GM23338 (cell line): ENCODE measurements at regions not wholly inside any gene's neighbourhood (a gene's known extent, or its start where the extent isn't known, plus 50 kb on each side); places are given as distances from the start of the nearest gene placed in this dataset.

Source experiments
- CTCF ChIP-seq, 2 experiments: fragments of 200-600 bp in 1 of 2; sonication (generic) in 1 of 2; conservative IDR thresholded peaks; 2 replicates each; pipeline versions ENCODE4 v1.5.1 to v1.6.1; 2016 to 2017; ENCODE audit warnings: antibody characterized with exemption in 2 of 2, low read depth in 2 of 2, mild to moderate bottlenecking in 2 of 2, moderate library complexity in 1 of 2
- EZH2 ChIP-seq: fragments of 200-600 bp; sonication (generic); IDR thresholded peaks from one replicate; pipeline ENCODE4 v1.8.0; 2017; ENCODE audit warnings: antibody characterized with exemption, mild to moderate bottlenecking, low read depth; ENCODE audit not compliant: unreplicated experiment
- JUNB ChIP-seq: IDR thresholded peaks from one replicate; pipeline ENCODE4 v1.6.1; 2016; ENCODE audit warnings: antibody characterized with exemption; ENCODE audit not compliant: unreplicated experiment
- NANOG ChIP-seq: IDR thresholded peaks from 2 replicates; pipeline ENCODE4 v1.6.1; 2016; ENCODE audit warnings: antibody characterized with exemption, borderline replicate concordance
- POLR2AphosphoS5 ChIP-seq: IDR thresholded peaks from 2 replicates; pipeline ENCODE4 v1.6.1; 2016; ENCODE audit warnings: antibody characterized with exemption, low read depth
- REST ChIP-seq: IDR thresholded peaks from one replicate; pipeline ENCODE4 v1.6.1; 2018; ENCODE audit warnings: antibody characterized with exemption; ENCODE audit not compliant: unreplicated experiment
- STAT1 ChIP-seq: IDR thresholded peaks from one replicate; pipeline ENCODE4 v1.6.1; 2016; ENCODE audit warnings: antibody characterized with exemption; ENCODE audit not compliant: unreplicated experiment
- ZNF114 ChIP-seq: fragments of 250-450 bp; sonication (Bioruptor Pico); IDR thresholded peaks from 2 replicates; pipeline ENCODE4 v1.5.0; 2020; ENCODE audit warnings: mild to moderate bottlenecking, moderate library complexity
- ZNF462 ChIP-seq: fragments of 250-450 bp; sonication (Bioruptor Pico); IDR thresholded peaks from 2 replicates; pipeline ENCODE4 v1.5.0; 2020; ENCODE audit warnings: mild to moderate bottlenecking, moderate library complexity

GRCh38 chr6:134585517-134585873, 267.6 kb upstream of the SGK1 start (continued):
- TF ChIP-seq ZNF462 (no peak), JUNB (no peak), STAT1 (no peak), POLR2AphosphoS5 (no peak), EZH2 (no peak), NANOG (no peak), CTCF (conservative IDR thresholded peaks at IDR 0.05; ENCODE audit: low read depth in 2 of 2) (no peak), REST (no peak), ZNF114 (CRISPR knock-in tag) (no peak)
